Stimulated activated CD4-positive, alpha-beta T cell treated with anti-CD3 and anti-CD28 coated beads, Interleukin-4, amount 100 ng/mL, for 4 hours (primary cell): ENCODE measurements at regions not wholly inside any gene's neighbourhood (a gene's known extent, or its start where the extent isn't known, plus 50 kb on each side); places are given as distances from the start of the nearest gene placed in this dataset.
"Not testable (repeated sequence)": the region's sequence is repeated elsewhere in the genome, so short reads cannot be mapped to it uniquely, and the experiment has no call there.

Experiments
- DNase-seq, 2 experiments: peaks; one replicate each; pipeline ENCODE4 v3.0.0-alpha.2; 2020

GRCh38 chr13:89515948-89516347 is 1831.5 kb upstream of the MIR17HG start:
- DNase-seq: no peak

- no peak for DNase-seq
Measured at GRCh38 chr13:89518289-89519077, 1829.0 kb upstream of the MIR17HG start.

- DNase-seq: no peak
Measured at GRCh38 chr13:89520468-89520867, 1827.0 kb upstream of the MIR17HG start.

- not testable (repeated sequence) for DNase-seq
Measured at GRCh38 chr13:89521672-89522071, 1825.8 kb upstream of the MIR17HG start.

- DNase-seq: no peak
Measured at GRCh38 chr13:89541091-89542030, 1806.1 kb upstream of the MIR17HG start.

- no peak for DNase-seq
Measured at GRCh38 chr13:89550938-89551337, 1796.5 kb upstream of the MIR17HG start.

GRCh38 chr13:89554801-89555200 is 1792.7 kb upstream of the MIR17HG start:
- no peak for DNase-seq

- DNase-seq: no peak
Measured at GRCh38 chr13:89565476-89566100, 1781.9 kb upstream of the MIR17HG start.

GRCh38 chr13:89567025-89567424 is 1780.5 kb upstream of the MIR17HG start:
- DNase-seq: no peak

GRCh38 chr13:89568276-89568675 is 1779.2 kb upstream of the MIR17HG start:
- DNase-seq: no peak

GRCh38 chr13:89568746-89569145 is 1778.7 kb upstream of the MIR17HG start:
- DNase-seq: no peak

GRCh38 chr13:89571676-89572075 is 1775.8 kb upstream of the MIR17HG start:
- no peak for DNase-seq

GRCh38 chr13:89574077-89574476 is 1773.4 kb upstream of the MIR17HG start:
- DNase-seq: no peak

- no peak for DNase-seq
Measured at GRCh38 chr13:89577301-89577700, 1770.2 kb upstream of the MIR17HG start.

GRCh38 chr13:89584058-89584620 is 1763.3 kb upstream of the MIR17HG start:
- no peak for DNase-seq

GRCh38 chr13:89602655-89603054 is 1744.8 kb upstream of the MIR17HG start:
- no peak for DNase-seq

- DNase-seq: no peak
Measured at GRCh38 chr13:89603187-89603586, 1744.3 kb upstream of the MIR17HG start.

GRCh38 chr13:89609318-89609717 is 1738.2 kb upstream of the MIR17HG start:
- DNase-seq: no peak

GRCh38 chr13:89610331-89610730 is 1737.2 kb upstream of the MIR17HG start:
- no peak for DNase-seq

GRCh38 chr13:89610881-89611280 is 1736.6 kb upstream of the MIR17HG start:
- DNase-seq: no peak

GRCh38 chr13:89627996-89628395 is 1719.5 kb upstream of the MIR17HG start:
- no peak for DNase-seq

GRCh38 chr13:89628567-89628966 is 1718.9 kb upstream of the MIR17HG start:
- DNase-seq: no peak

GRCh38 chr13:89650226-89650625 is 1697.3 kb upstream of the MIR17HG start:
- no peak for DNase-seq
